ENCODE measurements at regions not wholly inside any gene's neighbourhood (a gene's known extent, or its start where the extent isn't known, plus 50 kb on each side); places are given as distances from the start of the nearest gene placed in this dataset.
A peak's percentile ranks its signal among the peaks of the same experiment; 100 is the strongest.
"Not testable (repeated sequence)": the region's sequence is repeated elsewhere in the genome, so short reads cannot be mapped to it uniquely, and the experiment has no call there.

GRCh38 chrX:85808217-85808616 lies 239.1 kb downstream of the CHM start:
- intact Hi-C loops (cut with DNase I; ENCODE audit: low total_unique reads) = no loop called here
- Histone ChIP-seq H3K4me3 (no peak overlapping the region), H3K27ac (no peak overlapping the region), H3K27me3 (peaks cover 0 to 4% of the 10 kb centered on the region in 2 donors), H3K9me3 (peaks cover 0 to 4% of the 10 kb centered on the region in 2 donors), H3K4me1 (no peaks in the 10 kb centered on the region), H3K36me3 (no peaks in the 10 kb centered on the region)
- TF ChIP-seq POLR2A (IDR thresholded peaks at IDR 0.05) = no peak
- TF ChIP-seq, protein P1, sequence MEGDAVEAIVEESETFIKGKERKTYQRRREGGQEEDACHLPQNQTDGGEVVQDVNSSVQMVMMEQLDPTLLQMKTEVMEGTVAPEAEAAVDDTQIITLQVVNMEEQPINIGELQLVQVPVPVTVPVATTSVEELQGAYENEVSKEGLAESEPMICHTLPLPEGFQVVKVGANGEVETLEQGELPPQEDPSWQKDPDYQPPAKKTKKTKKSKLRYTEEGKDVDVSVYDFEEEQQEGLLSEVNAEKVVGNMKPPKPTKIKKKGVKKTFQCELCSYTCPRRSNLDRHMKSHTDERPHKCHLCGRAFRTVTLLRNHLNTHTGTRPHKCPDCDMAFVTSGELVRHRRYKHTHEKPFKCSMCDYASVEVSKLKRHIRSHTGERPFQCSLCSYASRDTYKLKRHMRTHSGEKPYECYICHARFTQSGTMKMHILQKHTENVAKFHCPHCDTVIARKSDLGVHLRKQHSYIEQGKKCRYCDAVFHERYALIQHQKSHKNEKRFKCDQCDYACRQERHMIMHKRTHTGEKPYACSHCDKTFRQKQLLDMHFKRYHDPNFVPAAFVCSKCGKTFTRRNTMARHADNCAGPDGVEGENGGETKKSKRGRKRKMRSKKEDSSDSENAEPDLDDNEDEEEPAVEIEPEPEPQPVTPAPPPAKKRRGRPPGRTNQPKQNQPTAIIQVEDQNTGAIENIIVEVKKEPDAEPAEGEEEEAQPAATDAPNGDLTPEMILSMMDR (IDR thresholded peaks at IDR 0.05) = no peak
- DNase-seq = no peak

GRCh38 chrX:85772391-85772790 lies 275.0 kb downstream of the CHM start:
- H3K36me3 ChIP-seq; H3K27ac ChIP-seq; H3K27me3 ChIP-seq; H3K4me3 ChIP-seq; intact Hi-C loops (cut with DNase I; ENCODE audit: low total_unique reads); DNase-seq; H3K4me1 ChIP-seq; H3K9me3 ChIP-seq: not testable (repeated sequence)

DNA sequence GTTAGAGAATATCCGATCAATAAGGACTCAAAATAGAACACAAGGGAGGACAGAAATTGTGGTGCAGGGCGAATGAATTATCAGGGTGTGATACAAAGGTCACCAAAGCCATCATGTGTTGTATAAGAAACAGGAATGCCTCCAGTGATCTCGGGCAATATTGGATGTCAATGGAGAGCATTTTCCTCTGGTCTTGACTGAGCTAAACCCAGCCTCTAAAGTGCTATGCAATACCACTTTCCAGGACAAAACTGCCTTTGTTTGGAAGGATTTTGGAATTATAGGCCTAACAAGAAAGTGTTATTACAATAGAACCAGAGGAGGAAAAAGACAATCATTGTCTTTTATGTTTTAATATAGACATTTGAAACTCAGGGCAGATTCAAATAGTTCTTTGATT lies 281.7 kb downstream of the CHM start:
- no peaks in the 10 kb centered on the region for H3K36me3 ChIP-seq
- no peaks in the 10 kb centered on the region for H3K9me3 ChIP-seq
- H3K27me3 ChIP-seq = no peaks in the 10 kb centered on the region
- TF ChIP-seq, protein P1 (IDR thresholded peaks at IDR 0.05) = no peak
- no peak for TF ChIP-seq POLR2A (IDR thresholded peaks at IDR 0.05)
- no peak overlapping the region for H3K4me3 ChIP-seq
- no peak for DNase-seq
- no peaks in the 10 kb centered on the region for H3K4me1 ChIP-seq
- intact Hi-C loops (cut with DNase I; ENCODE audit: low total_unique reads) = no loop called here
- H3K27ac ChIP-seq = no peak overlapping the region

- intact Hi-C loops (cut with DNase I; ENCODE audit: low total_unique reads); H3K27me3 ChIP-seq; H3K9me3 ChIP-seq; H3K4me1 ChIP-seq; H3K4me3 ChIP-seq; H3K27ac ChIP-seq; DNase-seq; H3K36me3 ChIP-seq: not testable (repeated sequence)
Observed at GRCh38 chrX:85723025-85723424, 324.3 kb downstream of the CHM start.

DNA sequence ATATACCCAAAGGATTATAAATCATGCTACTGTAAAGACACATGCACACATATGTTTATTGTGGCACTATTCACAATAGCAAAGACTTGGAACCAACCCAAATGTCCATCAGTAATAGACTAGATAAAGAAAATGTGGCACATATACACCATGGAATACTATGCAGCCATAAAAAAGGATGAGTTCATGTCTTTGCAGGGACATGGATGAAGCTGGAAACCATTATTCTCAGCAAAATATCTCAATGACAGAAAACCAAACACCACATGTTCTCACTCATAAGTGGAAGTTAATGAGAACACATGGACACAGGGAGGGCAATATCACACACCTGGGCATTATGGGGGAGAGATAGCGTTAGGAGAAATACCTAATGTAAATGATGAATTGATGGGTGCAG lies 323.8 kb upstream of the POF1B start:
- H3K27me3 ChIP-seq; H3K36me3 ChIP-seq; DNase-seq; H3K4me1 ChIP-seq; H3K4me3 ChIP-seq; H3K9me3 ChIP-seq; intact Hi-C loops (cut with DNase I; ENCODE audit: low total_unique reads); H3K27ac ChIP-seq: not testable (repeated sequence)

DNA sequence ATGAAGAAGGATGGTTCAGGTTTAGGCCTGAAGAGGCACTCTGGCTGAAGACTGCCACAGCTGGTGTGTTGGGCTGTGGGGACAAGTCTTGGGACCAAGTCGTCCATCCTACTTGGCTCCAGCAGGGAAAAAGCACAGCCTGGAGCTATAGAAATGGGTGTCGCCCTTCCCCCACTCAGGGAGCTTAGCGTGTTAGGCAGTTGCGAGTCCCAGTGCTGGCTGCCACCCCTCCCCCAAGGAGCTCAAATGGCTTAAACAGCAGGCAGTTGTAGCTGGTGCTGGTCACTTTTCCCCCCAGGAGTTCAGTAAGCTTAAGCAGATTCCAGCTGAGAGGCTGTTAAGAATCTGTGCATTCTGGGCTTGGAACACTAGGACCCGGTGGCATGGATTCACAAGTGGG lies 319.5 kb upstream of the POF1B start:
- Histone ChIP-seq H3K4me3 (no peak overlapping the region), H3K9me3 (no peaks in the 10 kb centered on the region), H3K27ac (no peak overlapping the region), H3K4me1 (no peaks in the 10 kb centered on the region), H3K27me3 (no peaks in the 10 kb centered on the region), H3K36me3 (no peaks in the 10 kb centered on the region)
- DNase-seq = peak in 1 of 2 donors; percentile 5
- intact Hi-C loops (cut with DNase I; ENCODE audit: low total_unique reads) = no loop called here
- TF ChIP-seq POLR2A (IDR thresholded peaks at IDR 0.05) = no peak

- intact Hi-C loops (cut with DNase I; ENCODE audit: low total_unique reads) = no loop called here
- no peak overlapping the region for H3K27ac ChIP-seq
- no peak overlapping the region for H3K4me3 ChIP-seq
- H3K27me3 ChIP-seq = no peaks in the 10 kb centered on the region
- H3K9me3 ChIP-seq = peaks cover 0 to 3% of the 10 kb centered on the region in 2 donors
- H3K36me3 ChIP-seq = no peaks in the 10 kb centered on the region
- TF ChIP-seq, protein P1 (IDR thresholded peaks at IDR 0.05) = no peak
- TF ChIP-seq POLR2A (IDR thresholded peaks at IDR 0.05) = no peak
- no peak for DNase-seq
- no peaks in the 10 kb centered on the region for H3K4me1 ChIP-seq
Observed at GRCh38 chrX:85685843-85686242, 306.4 kb upstream of the POF1B start.

All from uterus (tissue), 3 donors.